A204.1 (cell line): ENCODE measurements at regions not wholly inside any gene's neighbourhood (a gene's known extent, or its start where the extent isn't known, plus 50 kb on each side); places are given as distances from the start of the nearest gene placed in this dataset.

ENCODE experiments used
- FAIRE-seq: peaks from 2 replicates; lab custom pipeline; 2012; peaks lifted over from hg19 to GRCh38; lab: Jason Lieb, UNC

- FAIRE-seq = no peak
These were observed 158.1 kb downstream of the TBXT start for GRCh38 chr6:166009385-166010031.

DNA sequence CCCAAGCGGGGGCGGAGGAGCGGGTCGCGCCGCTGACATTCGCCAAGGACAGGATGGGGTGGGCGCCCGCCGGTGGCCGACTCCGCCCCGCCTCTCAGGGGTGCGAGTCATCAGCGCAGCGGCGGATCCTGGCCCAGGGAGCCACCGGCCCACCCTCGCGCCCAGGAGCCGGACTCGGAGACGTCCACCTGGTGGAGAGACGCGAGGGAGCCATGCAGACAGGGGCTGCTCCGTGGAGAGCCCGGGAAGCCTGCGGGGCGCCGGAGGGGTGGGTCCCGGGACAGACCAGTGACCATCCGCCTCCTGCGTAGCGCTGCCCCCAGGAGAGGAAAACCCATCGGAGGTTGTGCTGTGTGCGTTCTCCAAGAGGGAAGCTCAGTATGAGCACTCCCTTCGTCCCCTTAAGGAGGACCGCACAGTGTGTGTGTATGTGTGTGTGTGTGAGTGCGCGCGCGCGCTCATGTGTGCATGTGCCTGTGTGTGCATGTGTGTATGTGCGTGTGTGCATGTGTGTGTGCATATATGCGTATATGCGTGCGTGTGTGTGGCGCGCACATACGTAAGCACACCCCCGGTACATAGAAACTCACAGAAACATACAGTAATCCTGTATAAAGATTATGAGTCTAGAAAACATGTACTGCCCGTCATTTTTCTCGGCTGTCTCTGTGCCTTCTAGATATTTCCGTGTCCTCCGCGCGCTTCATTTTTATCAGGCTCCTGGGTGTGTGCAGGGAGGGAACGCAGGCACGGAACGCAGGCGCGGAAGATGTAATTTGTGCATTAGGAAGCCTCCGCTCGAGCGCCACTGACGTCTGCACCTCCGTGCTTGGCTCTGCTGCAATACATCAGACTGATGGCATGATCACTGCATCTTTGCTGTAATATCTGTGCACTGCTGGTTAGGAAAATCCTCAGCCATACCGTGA is 158.9 kb downstream of the TBXT start:
- no peak for FAIRE-seq

DNA sequence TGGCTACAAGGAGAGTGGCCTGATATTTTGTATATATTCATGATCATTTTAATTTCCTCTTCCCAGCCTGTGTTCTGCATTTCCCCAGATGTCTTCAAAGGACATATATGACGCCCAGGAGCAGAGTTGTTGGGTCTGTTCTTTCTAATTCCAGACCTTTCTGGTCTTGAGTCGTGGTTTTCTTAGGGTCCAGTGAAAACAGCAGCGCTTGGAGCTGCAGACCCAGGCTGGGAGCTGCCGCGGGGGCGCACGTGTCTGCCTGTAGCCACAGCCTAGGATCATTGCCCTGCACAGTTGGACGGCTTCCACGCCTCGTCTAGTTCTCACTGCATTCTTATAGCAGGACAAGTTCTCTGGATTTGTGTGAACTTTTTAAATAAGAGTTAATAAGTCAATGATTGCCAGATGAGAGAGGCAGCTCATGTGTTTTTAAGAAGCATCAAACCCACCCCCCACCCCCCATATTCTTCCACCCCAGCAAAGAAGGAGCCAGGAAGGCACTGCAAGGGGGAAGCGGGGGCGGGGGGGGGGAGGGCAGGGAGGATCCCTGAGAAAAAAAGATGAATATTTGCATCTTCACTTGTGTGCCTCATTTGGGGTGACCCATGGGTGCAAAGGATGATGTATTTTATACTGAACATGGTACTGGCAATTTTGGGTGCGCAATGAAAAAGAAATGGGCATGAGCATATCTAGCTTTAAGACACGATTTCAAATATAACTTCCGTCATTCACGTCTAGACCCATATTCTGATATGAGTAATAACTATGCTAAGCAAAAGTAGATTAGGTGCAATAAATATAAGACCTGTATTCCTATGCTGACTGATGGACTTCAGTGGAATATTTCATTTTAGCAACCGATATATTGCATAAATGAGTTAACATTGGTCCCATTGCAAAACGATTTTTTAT is 160.0 kb downstream of the TBXT start:
- FAIRE-seq = no peak

DNA sequence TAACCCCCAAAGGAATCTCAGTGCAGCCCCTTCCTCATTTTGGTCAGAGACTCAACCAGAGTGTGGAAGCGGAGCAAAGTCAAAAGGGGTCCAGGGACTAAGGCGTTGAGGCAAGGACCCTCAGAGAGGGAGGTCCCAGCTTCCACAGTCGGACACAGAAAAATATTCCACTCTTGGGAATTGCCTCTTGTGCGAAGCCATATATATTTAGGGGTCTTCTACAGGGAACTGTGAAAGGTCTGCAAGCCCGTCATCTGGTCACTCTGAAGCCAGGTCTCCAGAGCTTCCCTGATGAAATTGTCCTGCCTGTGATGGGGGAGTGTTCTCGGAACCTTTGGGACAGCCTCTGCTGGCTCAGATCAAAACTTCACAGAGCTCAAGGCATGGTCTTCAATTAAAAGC is 160.8 kb downstream of the TBXT start:
- FAIRE-seq = no peak

- FAIRE-seq = no peak
These were observed 161.4 kb downstream of the TBXT start for GRCh38 chr6:166005944-166006899.

DNA sequence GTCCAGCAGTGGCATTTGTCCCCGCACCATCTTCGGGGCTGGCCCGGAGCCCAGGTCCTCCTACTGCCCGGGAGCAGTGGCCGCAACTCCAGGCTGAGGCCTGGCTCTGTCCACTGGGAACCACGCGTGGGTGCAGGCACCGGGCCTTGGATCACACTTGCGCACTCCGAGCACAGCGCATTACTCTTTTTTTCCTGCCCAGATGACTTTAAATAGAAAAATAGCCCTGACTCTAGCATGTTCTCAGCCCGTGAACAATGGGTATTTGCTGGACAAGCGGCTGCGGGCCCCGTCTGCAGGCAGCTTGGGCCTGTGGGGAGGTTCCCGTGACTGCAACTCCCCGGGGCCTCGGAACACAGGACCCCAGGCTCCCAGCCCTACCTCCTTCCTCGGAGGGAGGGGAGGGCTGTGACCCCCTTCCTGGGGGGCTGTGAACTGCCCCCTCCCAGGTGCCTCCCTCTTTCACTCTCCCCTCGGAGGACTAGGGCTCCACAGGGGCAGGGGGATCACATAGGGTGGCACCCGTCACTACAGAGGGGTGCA is 162.2 kb downstream of the TBXT start:
- no peak for FAIRE-seq

DNA sequence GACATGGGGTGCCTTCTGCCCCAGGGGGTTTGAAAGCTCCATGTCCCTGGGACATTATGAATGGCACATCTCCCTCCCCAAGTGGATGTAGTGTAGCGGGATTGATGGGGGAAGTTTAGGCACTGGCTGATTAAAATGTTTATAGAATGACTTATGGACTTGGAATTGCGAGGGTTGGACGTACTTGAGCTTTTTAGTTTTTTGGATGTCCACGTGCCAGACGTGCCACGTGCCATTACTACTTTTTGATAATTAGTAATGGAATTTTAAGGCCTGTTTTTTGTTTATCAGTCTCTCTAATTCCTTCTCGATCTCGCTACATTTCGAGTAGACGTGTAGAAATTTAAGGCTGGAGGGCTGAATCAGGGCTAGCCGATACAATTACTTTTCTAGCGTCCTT is 162.8 kb downstream of the TBXT start:
- no peak for FAIRE-seq

DNA sequence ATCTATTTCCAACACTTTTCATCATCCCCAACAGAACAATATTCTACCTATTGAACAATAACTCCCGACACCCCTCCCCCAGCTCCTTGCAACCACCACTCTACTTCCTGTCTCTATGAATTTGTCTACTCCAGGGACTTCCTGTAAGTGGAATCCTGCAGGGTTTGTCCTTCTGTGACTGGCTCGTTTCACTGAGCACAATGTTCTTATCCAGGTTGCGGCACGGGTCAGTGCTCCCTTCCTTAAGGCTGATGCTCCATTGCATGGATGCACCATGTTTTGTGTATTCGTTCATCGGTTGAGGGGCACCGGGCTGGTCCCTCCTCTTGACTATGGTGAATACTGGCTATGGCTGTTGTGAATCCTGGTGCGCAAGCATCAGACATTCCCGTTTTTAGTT is 163.2 kb downstream of the TBXT start:
- FAIRE-seq = no peak

- no peak for FAIRE-seq
These were observed 164.1 kb downstream of the TBXT start for GRCh38 chr6:166003569-166003968.

GRCh38 chr6:166001359-166001758 is 166.3 kb downstream of the TBXT start:
- no peak for FAIRE-seq

DNA sequence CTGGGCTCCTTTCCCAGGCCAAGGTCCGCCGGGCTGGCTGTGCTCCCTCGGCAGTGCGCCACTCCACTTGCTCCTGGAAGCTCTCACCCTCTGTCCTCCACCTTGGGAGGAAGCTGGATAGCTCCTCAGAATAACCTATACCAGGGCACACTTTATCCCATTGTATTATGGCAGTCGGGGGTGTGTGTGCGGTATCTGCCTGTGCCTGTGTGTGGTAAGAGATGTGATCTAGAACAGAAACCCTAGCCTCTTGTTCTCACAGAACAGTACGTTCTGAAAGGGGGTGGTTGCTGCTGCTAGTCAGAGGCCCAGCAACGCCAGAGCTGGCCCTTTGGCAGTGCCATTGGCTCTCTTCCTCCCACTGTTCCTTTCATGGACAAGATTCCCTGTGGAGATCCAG is 168.4 kb downstream of the TBXT start:
- FAIRE-seq = no peak

DNA sequence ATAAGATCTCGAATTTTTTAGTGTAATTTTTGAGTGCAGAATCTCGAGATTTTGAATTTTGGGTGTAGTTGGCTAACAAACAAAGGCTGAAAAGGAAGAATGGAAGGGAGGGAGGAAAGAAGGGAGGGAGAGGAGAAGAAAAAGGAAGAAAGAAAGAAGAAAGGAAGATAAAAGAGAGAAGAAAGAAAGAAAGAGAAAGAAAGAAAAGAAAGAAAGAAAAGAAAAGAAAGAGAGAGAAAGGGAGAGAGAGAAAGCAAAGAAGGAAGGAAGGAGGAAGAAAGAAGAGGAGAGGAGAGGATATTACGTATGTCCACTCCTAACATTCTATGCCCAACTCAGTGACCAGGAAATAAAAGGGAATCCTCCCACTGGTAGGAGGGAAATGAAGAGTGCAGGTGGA is 169.6 kb downstream of the TBXT start:
- FAIRE-seq = no peak

- no peak for FAIRE-seq
These were observed 176.3 kb downstream of the TBXT start for GRCh38 chr6:165991341-165991740.

DNA sequence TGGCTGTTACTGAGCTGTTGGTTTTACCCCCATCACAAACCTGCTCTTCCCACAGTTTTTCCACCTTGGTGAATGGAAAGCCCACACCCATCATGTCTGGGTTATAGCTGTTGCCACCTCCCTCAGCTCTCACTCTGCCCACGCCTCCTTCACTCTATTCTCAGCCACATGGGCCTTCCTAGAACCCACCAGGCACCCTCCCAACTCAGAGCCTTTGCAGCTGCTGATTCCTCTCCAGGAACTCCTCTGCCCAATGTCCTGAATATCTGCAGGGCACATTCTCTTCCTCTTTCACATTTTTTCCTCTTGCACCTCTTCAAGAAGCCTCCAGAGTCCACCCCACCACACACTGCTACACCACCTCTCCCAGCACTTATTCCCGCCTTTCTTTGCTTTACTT is 177.4 kb downstream of the TBXT start:
- FAIRE-seq = no peak

GRCh38 chr6:165988757-165989456 is 178.7 kb downstream of the TBXT start:
- FAIRE-seq = no peak

- FAIRE-seq = no peak
These were observed 179.3 kb downstream of the TBXT start for GRCh38 chr6:165988302-165988756.

- FAIRE-seq = no peak
These were observed 180.0 kb downstream of the TBXT start for GRCh38 chr6:165987483-165988301.

GRCh38 chr6:165986914-165987482 is 180.7 kb downstream of the TBXT start:
- no peak for FAIRE-seq

DNA sequence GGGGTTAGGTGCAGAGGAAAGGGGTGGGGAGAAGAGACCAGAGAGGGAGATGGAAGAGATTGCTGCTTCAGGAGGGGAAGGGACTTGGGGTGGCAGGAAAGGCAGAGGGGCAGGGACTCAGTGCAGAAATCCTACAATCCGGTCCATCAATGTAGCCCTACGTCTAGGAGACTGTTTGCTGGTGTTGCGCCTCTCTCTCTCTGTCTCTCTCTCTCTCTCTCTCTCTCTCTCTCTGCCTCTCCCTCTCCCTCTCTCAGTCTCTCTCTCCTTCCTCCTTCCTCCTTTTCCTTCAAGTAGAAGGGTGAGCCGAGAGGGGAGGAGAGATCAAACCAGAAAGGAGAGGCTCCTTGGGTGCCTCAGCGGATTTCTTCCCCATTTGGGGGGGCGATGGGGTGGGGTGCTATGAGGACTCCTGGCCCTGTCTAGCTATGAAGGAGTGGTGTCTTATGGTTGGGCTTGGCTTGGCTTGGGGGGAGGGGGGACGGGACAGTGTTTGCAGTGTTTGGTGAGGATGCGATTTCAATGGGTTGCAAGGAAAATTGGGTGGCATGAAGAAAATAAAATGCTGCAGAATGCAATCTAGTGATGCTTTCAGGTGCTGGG is 181.2 kb downstream of the TBXT start:
- FAIRE-seq = no peak
